ENCODE measurements at regions not wholly inside any gene's neighbourhood (a gene's known extent, or its start where the extent isn't known, plus 50 kb on each side); places are given as distances from the start of the nearest gene placed in this dataset.

- TF ChIP-seq POLR2A (IDR thresholded peaks at IDR 0.05) (no peak), CTCF (IDR thresholded peaks at IDR 0.05) (no peak), POLR2AphosphoS5 (IDR thresholded peaks at IDR 0.05) (no peak)
Observed at GRCh38 chr17:55883149-55883548, 132.3 kb downstream of the PCTP start.
